Dermis blood vessel endothelial cell (primary cell): ENCODE measurements at regions not wholly inside any gene's neighbourhood (a gene's known extent, or its start where the extent isn't known, plus 50 kb on each side); places are given as distances from the start of the nearest gene placed in this dataset.
"Not testable (repeated sequence)": the region's sequence is repeated elsewhere in the genome, so short reads cannot be mapped to it uniquely, and the experiment has no call there.

ENCODE experiments used
- DNase-seq: peaks from one replicate; pipeline ENCODE4 v3.0.0; 2010

GRCh38 chr5:105639068-105639467 is 2031.7 kb downstream of the EFNA5 start:
- DNase-seq = no peak

- no peak for DNase-seq
Measured at GRCh38 chr5:105638437-105638836, 2032.3 kb downstream of the EFNA5 start.

DNA sequence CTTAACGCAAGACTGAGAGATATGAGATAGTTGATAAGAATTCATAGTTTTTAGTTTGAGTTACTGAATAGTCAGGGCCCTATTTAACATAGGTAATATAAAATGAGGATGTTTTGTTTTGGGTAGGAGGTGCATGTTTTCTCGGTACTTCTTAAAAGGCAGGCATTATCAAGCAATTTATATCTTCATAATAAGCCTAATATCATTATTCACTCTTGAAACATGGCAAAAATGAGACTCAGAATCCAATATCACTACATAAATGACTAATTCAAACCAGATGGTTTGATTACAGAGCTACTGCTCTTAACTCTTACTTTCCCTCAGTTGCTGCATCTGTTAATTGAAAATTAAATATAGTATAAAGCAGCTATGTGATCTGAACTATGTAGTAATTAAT is 2038.7 kb downstream of the EFNA5 start:
- no peak for DNase-seq

GRCh38 chr5:105630803-105631202 is 2039.9 kb downstream of the EFNA5 start:
- no peak for DNase-seq

GRCh38 chr5:105619725-105620124 is 2051.0 kb downstream of the EFNA5 start:
- DNase-seq = no peak

- no peak for DNase-seq
Measured at GRCh38 chr5:105617436-105618215, 2053.1 kb downstream of the EFNA5 start.

DNA sequence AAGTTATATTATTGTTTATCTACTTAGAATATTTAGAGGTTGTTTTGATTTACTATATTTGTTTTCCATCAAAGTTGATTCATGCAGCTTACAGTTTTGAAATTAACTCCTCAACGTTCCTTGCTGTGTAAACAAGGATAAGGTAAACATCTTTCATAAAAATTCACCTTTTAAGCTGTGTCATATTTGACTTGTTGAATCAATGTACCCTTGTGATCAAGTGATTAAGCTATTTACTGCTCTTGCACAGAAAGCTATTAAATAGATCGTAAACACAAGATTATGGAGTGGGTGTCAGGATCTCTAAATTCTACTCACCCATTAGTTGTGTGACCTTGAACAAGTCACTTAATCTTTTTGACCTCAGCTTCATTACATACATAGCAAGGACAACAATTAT is 2054.0 kb upstream of the NUDT12 start:
- no peak for DNase-seq

- DNase-seq = not testable (repeated sequence)
Measured at GRCh38 chr5:105602406-105602805, 2039.8 kb upstream of the NUDT12 start.

GRCh38 chr5:105593011-105593760 is 2030.6 kb upstream of the NUDT12 start:
- DNase-seq = no peak

DNA sequence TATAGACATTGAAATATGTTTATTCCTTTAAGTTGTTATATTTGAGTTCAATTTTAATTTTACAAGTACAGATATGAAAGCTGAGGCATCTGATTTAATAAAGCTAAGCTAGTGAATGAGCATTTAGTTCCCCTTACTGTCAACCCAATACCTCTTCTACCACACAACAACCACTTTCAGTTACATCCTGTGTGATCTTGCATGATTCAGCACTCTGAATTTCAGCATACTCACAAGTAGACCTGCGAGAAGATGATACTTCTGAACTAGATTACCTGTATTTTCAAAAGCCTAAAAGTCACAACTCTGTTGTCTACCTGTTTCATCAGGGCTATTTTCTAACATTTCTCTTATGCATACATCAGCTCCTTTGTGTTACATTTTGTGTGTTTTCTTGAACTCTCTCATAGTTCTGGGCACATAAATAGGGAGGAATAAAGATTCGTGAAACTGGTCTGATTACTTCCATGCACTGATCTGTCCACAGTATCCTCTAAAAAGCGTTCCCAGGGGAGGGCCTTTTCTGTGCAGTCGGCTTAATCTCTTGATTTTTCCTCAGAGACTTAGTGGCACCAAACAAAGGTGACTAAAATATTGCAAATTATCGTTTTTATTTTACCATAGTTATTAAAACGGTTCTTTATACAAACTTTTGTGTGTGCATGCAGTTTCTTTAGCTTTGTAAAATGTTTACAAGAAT is 2025.5 kb upstream of the NUDT12 start:
- no peak for DNase-seq

DNA sequence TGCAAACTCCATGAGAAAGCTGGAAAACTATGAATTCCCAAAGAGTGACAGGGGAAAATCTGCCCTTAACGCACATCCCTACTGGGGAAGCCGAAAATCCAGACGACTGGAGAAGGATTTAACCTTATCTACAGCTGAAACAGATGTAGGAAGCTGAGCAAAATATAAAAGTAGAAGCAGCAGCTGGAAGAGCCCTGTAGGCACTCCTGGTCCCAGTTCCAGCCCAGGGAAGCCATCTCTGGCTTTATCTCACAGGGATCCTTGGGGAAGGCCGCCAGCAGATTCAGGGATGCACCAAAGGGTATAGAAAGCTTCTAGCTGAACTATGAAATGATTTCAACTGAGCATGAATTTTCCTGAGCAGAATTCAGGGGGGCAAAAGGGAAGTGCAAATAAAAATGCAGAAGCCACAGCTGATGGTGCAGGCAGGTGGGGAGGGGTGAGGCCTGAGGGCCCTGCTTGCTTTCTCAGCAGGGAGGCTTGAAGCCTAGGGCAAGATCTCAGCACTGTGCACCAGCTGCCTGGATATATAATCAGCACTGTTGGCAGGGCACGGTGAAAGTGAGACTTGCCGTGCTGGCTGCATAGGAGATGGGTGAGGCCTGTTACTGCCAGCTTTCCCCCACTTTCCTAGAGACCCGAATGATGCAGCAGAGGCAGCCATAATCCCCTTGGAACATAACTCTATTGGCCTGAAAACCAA is 2019.5 kb upstream of the NUDT12 start:
- no peak for DNase-seq

DNA sequence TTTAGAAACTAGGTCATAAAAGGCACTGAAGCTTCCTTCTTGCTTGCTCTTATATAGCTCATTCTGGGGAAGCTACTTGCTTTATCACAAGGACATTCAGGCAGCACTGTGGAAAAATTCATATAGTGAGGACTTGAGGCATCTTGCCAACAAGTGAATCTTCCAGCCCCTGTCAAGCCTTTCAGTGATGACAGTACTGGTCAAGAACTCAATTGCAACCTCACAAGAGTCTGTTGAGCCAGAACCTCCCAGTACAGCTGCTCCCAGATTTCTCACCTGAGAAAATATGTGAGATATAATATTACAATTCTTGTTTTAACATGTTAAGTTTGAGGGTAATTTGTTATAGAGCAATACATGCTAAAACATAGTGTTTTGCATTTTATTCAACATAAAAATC is 2011.0 kb upstream of the NUDT12 start:
- no peak for DNase-seq

- no peak for DNase-seq
Measured at GRCh38 chr5:105565531-105565930, 2002.9 kb upstream of the NUDT12 start.

- no peak for DNase-seq
Measured at GRCh38 chr5:105563842-105564241, 2001.3 kb upstream of the NUDT12 start.

DNA sequence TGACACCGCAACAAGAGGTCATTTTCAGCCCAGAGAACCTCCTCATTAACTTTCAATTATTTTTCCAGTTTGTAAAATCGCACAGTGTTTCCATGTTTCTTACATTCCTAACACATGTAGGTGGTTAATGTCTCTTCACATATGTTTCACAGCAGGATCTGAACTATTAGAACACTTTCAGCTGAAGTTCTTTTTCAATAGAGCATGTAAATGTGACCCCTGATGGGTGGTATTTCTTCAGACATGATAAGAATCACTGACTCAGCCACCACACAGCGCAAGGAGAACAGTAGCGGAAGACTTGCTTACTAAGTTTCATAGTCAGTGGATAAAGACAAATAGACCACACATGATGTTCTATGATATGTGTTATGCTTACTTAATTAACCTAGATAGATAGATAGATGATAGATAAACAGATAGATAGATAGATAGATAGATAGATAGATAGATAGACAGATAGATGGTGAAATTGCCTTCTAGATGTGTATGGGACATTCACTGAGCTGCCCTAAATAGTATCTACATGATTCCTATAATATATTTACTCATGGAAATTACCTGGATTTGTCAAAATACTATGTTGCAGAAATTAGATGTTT is 1992.1 kb upstream of the NUDT12 start:
- no peak for DNase-seq

DNA sequence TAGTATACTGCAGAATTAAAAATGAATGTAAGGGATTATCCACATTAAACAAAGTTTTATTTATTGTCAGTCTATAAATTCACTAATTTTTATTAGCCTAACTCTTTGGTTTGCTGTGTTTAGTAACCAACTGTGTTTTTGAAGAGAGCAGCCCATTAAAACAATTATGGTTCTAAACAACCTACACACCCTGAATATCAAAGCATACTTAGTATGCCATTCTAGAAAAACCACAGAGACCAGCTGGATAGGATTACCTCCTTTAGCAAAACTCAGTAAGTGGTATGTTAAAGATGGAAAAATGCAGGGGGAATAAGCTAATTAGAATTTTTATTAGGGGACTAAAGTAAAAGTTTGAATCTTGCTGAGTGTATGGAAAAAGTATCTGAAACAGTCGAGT is 1981.7 kb upstream of the NUDT12 start:
- no peak for DNase-seq

GRCh38 chr5:105536675-105537074 is 1974.1 kb upstream of the NUDT12 start:
- no peak for DNase-seq

DNA sequence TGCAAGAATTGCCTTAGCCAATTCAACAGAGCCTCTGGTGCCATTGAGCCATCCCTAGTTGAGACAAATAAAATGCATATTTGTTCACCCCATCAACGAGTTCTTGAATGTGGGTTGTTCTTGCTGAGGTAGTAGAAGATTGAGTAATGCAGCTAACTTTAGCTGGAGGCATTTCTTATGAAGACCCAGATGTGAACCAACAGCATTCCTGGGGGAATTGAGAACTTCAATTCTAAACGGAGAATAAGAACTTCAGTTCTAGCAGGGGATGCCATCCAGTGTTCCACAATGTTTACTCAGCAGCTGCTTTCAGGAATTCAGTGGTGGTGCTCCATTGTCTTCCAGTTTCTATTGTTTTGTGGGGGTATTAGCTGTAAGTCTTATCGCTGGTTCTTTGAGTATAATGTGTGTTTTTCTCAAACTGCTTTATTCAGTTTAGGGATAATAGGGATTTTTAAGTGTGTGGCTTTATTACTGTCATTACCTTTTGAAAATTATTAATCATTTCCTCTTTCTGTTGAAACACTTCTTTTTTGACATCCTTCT is 1968.2 kb upstream of the NUDT12 start:
- no peak for DNase-seq

DNA sequence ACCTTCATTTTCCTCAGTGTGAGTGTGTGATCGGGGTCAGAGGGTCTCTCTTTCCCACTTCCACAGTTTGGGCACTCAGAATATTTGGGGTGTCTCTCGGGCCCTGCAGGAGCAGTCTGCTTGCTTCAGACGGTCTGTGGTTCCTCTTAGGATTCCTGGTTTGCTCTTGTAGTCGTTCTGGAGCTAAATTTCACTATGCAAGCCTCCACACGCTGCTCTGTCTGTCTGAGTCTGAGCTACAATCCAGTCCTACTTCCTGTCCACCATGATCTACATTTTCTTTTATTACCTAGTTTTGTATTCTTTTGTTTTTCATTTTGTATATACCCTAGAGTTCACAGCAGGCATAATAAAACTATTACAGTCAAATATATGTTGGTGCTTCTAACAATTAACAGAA is 1967.3 kb upstream of the NUDT12 start:
- no peak for DNase-seq

DNA sequence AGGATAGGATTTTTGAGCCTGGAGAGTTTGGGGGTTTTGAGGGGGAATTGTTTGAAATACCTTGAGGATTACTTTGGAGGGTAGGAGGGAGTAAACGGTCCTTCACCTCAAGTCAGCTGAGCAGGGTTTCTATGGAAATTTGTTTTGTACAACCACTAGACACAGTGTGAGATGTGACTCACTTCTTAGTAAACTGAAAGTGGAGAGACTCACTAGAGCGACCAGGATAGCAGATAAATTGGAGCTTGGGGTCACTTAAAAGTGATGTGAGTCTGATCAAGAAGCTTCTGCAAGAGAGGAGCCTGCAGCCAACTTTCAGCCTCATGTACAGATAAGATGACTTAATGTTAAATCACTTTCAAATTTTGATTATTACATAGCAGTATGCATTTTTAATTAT is 1945.9 kb upstream of the NUDT12 start:
- DNase-seq = no peak

GRCh38 chr5:105506692-105507277 is 1944.2 kb upstream of the NUDT12 start:
- no peak for DNase-seq

GRCh38 chr5:105503950-105504349 is 1941.4 kb upstream of the NUDT12 start:
- DNase-seq = no peak
